H9 (cell line): ENCODE measurements at regions not wholly inside any gene's neighbourhood (a gene's known extent, or its start where the extent isn't known, plus 50 kb on each side); places are given as distances from the start of the nearest gene placed in this dataset.

Experiments used
- DNase-seq: peaks from one replicate; pipeline ENCODE4 v3.0.0-alpha.2; 2017
- H2AFZ ChIP-seq: one replicate; pipeline ENCODE4 v1.6.1; 2013; ENCODE audit warnings: mild to moderate bottlenecking, low read length, control low read depth, moderate library complexity
- H2AK5ac ChIP-seq: 2 replicates; pipeline ENCODE4 v1.6.1; 2013; ENCODE audit warnings: low read length, control low read depth, mixed read lengths; ENCODE audit not compliant: insufficient read length
- H2BK120ac ChIP-seq: one replicate; pipeline ENCODE4 v1.6.1; 2013; ENCODE audit warnings: low read depth, mild to moderate bottlenecking, low read length, control low read depth, inconsistent platforms; ENCODE audit not compliant: poor library complexity, severe bottlenecking
- H2BK12ac ChIP-seq: 2 replicates; pipeline ENCODE4 v1.6.1; 2013; ENCODE audit warnings: low read length, control low read depth, mixed read lengths, low read depth; ENCODE audit not compliant: insufficient read length
- H2BK15ac ChIP-seq: 2 replicates; pipeline ENCODE4 v1.6.1; 2013; ENCODE audit warnings: low read depth, low read length, control low read depth
- H2BK20ac ChIP-seq: one replicate; pipeline ENCODE4 v1.6.1; 2013; ENCODE audit warnings: low read depth, mild to moderate bottlenecking, low read length, control low read depth, inconsistent platforms; ENCODE audit not compliant: poor library complexity, severe bottlenecking
- H2BK5ac ChIP-seq: 2 replicates; pipeline ENCODE4 v1.6.1; 2013; ENCODE audit warnings: low read length, control low read depth, mixed read lengths; ENCODE audit not compliant: insufficient read length
- H3K14ac ChIP-seq: 2 replicates; pipeline ENCODE4 v1.6.1; 2013; ENCODE audit warnings: low read length, control low read depth; ENCODE audit not compliant: insufficient read depth
- H3K18ac ChIP-seq: 2 replicates; pipeline ENCODE4 v1.6.1; 2013; ENCODE audit warnings: low read depth, mild to moderate bottlenecking, mixed read lengths, low read length, control low read depth; ENCODE audit not compliant: insufficient read length
- H3K23ac ChIP-seq: 2 replicates; pipeline ENCODE4 v1.6.1; 2013; ENCODE audit warnings: low read length, control low read depth, mixed read lengths, low read depth; ENCODE audit not compliant: insufficient read length
- H3K23me2 ChIP-seq: 2 replicates; pipeline ENCODE4 v1.6.1; 2013; ENCODE audit warnings: low read depth, mild to moderate bottlenecking, mixed read lengths, low read length, control low read depth; ENCODE audit not compliant: insufficient read length, poor library complexity, severe bottlenecking
- H3K27ac ChIP-seq: 2 replicates; pipeline ENCODE4 v1.5.1; 2013; ENCODE audit warnings: low read length, control low read depth, mixed read lengths, low read depth; ENCODE audit not compliant: insufficient read length
- H3K27me3 ChIP-seq: 2 replicates; pipeline ENCODE4 v1.6.1; 2013; ENCODE audit warnings: low read length, control low read depth, inconsistent platforms; ENCODE audit not compliant: insufficient read depth
- H3K4ac ChIP-seq: 2 replicates; pipeline ENCODE4 v1.6.1; 2013; ENCODE audit warnings: low read depth, mild to moderate bottlenecking, control low read depth, inconsistent platforms, low read length, moderate library complexity
- H3K4me1 ChIP-seq: 2 replicates; pipeline ENCODE4 v1.6.1; 2013; ENCODE audit warnings: low read length, control low read depth, inconsistent platforms; ENCODE audit not compliant: insufficient read depth
- H3K4me2 ChIP-seq: 2 replicates; pipeline ENCODE4 v1.6.1; 2013; ENCODE audit warnings: low read length, control low read depth, mixed read lengths; ENCODE audit not compliant: insufficient read length, insufficient read depth
- H3K56ac ChIP-seq: 2 replicates; pipeline ENCODE4 v1.6.1; 2013; ENCODE audit warnings: low read depth, mild to moderate bottlenecking, mixed read lengths, low read length, control low read depth; ENCODE audit not compliant: insufficient read length
- H3K79me1 ChIP-seq: 2 replicates; pipeline ENCODE4 v1.6.1; 2013; ENCODE audit warnings: low read depth, mild to moderate bottlenecking, moderate library complexity, low read length, control low read depth, inconsistent platforms; ENCODE audit not compliant: insufficient read depth, poor library complexity, severe bottlenecking
- H3K79me2 ChIP-seq: 2 replicates; pipeline ENCODE4 v1.6.1; 2013; ENCODE audit warnings: low read length, control low read depth, inconsistent platforms; ENCODE audit not compliant: insufficient read depth
- H3K9ac ChIP-seq: 2 replicates; pipeline ENCODE4 v1.6.1; 2013; ENCODE audit warnings: low read length, control low read depth, mixed read lengths; ENCODE audit not compliant: insufficient read length; ENCODE audit errors: extremely low read depth
- H3K9me3 ChIP-seq: one replicate; pipeline ENCODE4 v1.6.1; 2013; ENCODE audit warnings: low read depth, low read length, inconsistent platforms; ENCODE audit not compliant: control insufficient read depth
- H3T11ph ChIP-seq: one replicate; pipeline ENCODE4 v1.6.1; 2013; ENCODE audit warnings: mild to moderate bottlenecking, low read length, control low read depth, inconsistent platforms
- H4K20me1 ChIP-seq: one replicate; pipeline ENCODE4 v1.6.1; 2013; ENCODE audit not compliant: control insufficient read depth, insufficient read length, insufficient read depth
- H4K5ac ChIP-seq: 2 replicates; pipeline ENCODE4 v1.6.1; 2013; ENCODE audit warnings: low read depth, mild to moderate bottlenecking, mixed read lengths, low read length, control low read depth; ENCODE audit not compliant: insufficient read length
- H4K8ac ChIP-seq: replicated peaks from 2 replicates; pipeline ENCODE4 v1.6.1; 2013; ENCODE audit warnings: low read length, control low read depth, mixed read lengths, low read depth; ENCODE audit not compliant: insufficient read length
- H4K91ac ChIP-seq: 2 replicates; pipeline ENCODE4 v1.6.1; 2013; ENCODE audit warnings: low read depth, mild to moderate bottlenecking, moderate library complexity, mixed read lengths, low read length, control low read depth; ENCODE audit not compliant: insufficient read length
- H3K27ac Mint-ChIP-seq, 3 experiments: 2 replicates in 2 of 3; 3 replicates in 1 of 3; pipeline ENCODE4 v1.8.0; 2020 to 2021; ENCODE audit warnings: mixed read lengths in 3 of 3, mild to moderate bottlenecking in 1 of 3, moderate library complexity in 1 of 3
- H3K27me3 Mint-ChIP-seq: 2 replicates; pipeline ENCODE4 v1.8.0; 2021; ENCODE audit warnings: low read depth, mild to moderate bottlenecking, moderate library complexity, mixed read lengths
- H3K36me3 Mint-ChIP-seq, 3 experiments: 2 replicates in 2 of 3; 3 replicates in 1 of 3; pipeline ENCODE4 v1.8.0; 2020 to 2021; ENCODE audit warnings: low read depth in 3 of 3, mixed read lengths in 3 of 3; ENCODE audit not compliant: insufficient read depth in 1 of 3
- H3K4me1 Mint-ChIP-seq, 2 experiments: 2 replicates each; pipeline ENCODE4 v1.8.0; 2020; ENCODE audit warnings: mixed read lengths in 2 of 2
- H3K4me3 Mint-ChIP-seq, 2 experiments: 2 replicates in 1 of 2; 3 replicates in 1 of 2; pipeline ENCODE4 v1.8.0; 2020 to 2021; ENCODE audit warnings: mild to moderate bottlenecking in 2 of 2, mixed read lengths in 2 of 2, moderate library complexity in 1 of 2
- H3K9me3 Mint-ChIP-seq, 2 experiments: 2 replicates in 1 of 2; 3 replicates in 1 of 2; pipeline ENCODE4 v1.8.0; 2020; ENCODE audit warnings: mild to moderate bottlenecking in 2 of 2, mixed read lengths in 2 of 2, moderate library complexity in 1 of 2
- CTCF ChIP-seq: fragments of 200-600 bp; sonication (generic); conservative IDR thresholded peaks from 3 replicates; pipeline ENCODE4 v1.8.0; 2021; ENCODE audit warnings: antibody characterized with exemption, mild to moderate bottlenecking
- WGBS: extraction: QIAGEN DNeasy Blood & Tissue Kit; methylation state at CpG from one replicate; pipeline ENCODE4 v1.1.7; 2013; ENCODE audit warnings: missing lambda C conversion rate, low lambda C conversion rate, mixed read lengths; ENCODE audit not compliant: insufficient read length; ENCODE audit errors: extremely low coverage; 5-methylcytosine and 5-hydroxymethylcytosine counted together

- Histone ChIP-seq H4K8ac (no peak overlapping the region), H4K5ac (no peak overlapping the region), H3K9me3 (no peaks in the 10 kb centered on the region), H3K14ac (no peak overlapping the region), H3K27me3 (no peaks in the 10 kb centered on the region), H3K18ac (no peak overlapping the region), H3K4ac (no peak overlapping the region), H3K4me1 (no peaks in the 10 kb centered on the region; the same call in 1 of the 2 replicates), H3K27ac (no peak overlapping the region), H3K9ac (no peak overlapping the region), H2AFZ (no peak overlapping the region), H2BK12ac (no peak overlapping the region), H2BK120ac (no peak overlapping the region), H3K23me2 (no peaks in the 10 kb centered on the region), H3K79me2 (no peaks in the 10 kb centered on the region), H4K91ac (no peak overlapping the region), H2BK15ac (no peak overlapping the region), H3K23ac (no peak overlapping the region), H3T11ph (no peak overlapping the region), H2BK20ac (no peak overlapping the region), H2AK5ac (no peak overlapping the region), H4K20me1 (no peaks in the 10 kb centered on the region), H2BK5ac (no peak overlapping the region), H3K56ac (no peak overlapping the region), H3K4me2 (no peak overlapping the region), H3K79me1 (no peaks in the 10 kb centered on the region)
- H3K36me3 Mint-ChIP-seq = no peaks in the 10 kb centered on the region
- WGBS = no CpG with 5 or more reads among the region's 2 CpGs
- no peaks in the 10 kb centered on the region for H3K9me3 Mint-ChIP-seq
- H3K27ac Mint-ChIP-seq = 0 out of 7 replicates have a peak overlapping the region, but pooled peaks of 1 of the 3 experiments have one; percentile 10
- TF ChIP-seq CTCF = no peak
- no peak for DNase-seq
- H3K4me3 Mint-ChIP-seq = no peak overlapping the region
- H3K27me3 Mint-ChIP-seq = peaks cover 2% of the 10 kb centered on the region
- peaks cover 12 to 16% of the 10 kb centered on the region in 2 experiments for H3K4me1 Mint-ChIP-seq
These were observed 77.0 kb upstream of the ARHGAP29 start for GRCh38 chr1:94314222-94314858.
